Stimulated activated naive CD4-positive, alpha-beta T cell treated with Interleukin-2 at 50 U/mL for 16 hours (primary cell): ENCODE measurements at regions not wholly inside any gene's neighbourhood (a gene's known extent, or its start where the extent isn't known, plus 50 kb on each side); places are given as distances from the start of the nearest gene placed in this dataset.

Experiments
- DNase-seq: peaks from one replicate; lab custom pipeline; 2025; lab: John Stamatoyannopoulos, UW

DNA sequence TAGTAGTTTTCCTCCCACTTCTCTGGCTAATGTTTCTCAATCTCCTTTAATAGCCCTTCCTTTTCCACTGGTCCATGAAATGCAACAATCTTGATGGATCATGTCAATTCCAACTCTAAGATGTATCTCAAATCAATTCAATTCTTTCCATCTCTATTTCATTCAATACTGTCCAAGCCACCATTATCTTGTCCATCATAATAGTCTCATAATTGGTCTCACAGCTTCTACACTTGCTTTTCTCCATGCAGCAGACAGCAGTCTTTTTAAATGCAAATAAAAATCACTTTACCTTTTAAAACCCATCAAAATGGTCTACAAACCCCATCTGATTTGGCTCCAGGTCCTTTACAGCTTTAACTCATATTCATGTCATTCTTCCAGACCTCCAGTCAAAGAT lies 226.6 kb downstream of the EPHA4 start:
- DNase-seq = no peak

DNA sequence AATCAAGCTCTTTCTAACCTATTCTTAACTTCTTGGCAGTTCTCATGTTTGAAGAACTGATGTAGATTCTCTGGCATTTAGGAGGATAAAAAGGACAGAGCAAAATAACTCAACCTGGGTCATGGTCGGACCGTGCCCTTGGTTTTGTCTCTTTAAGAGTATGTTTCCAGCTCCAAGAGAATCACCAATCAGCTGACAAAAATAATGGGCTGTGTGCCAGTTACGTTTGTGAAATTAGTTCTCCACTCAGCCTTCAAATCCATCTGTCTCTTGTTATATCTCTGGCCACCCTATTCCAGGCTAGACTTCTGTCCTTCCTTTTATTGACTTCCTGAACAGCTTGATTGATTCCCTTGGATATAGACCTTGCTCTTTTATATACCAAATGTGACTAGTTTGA lies 225.7 kb downstream of the EPHA4 start:
- no peak for DNase-seq

DNA sequence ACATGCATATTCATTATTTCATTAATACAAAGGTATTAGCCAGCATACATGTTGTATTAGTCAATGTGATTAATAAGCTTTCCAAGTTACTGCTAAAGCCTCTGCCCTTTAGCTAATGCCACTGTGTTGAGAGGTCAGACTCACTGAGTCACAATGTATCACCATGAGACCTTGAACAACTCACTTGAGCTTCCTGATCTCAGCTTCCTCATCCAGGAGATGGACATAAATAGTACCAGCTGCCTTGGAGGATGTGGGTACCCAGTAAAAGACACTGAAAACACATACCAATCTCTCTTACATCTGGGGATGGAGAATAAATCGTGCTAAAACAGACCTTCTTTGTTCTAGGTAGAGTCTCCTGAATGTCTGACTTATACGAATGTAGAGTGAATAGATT lies 224.6 kb downstream of the EPHA4 start:
- no peak for DNase-seq

DNA sequence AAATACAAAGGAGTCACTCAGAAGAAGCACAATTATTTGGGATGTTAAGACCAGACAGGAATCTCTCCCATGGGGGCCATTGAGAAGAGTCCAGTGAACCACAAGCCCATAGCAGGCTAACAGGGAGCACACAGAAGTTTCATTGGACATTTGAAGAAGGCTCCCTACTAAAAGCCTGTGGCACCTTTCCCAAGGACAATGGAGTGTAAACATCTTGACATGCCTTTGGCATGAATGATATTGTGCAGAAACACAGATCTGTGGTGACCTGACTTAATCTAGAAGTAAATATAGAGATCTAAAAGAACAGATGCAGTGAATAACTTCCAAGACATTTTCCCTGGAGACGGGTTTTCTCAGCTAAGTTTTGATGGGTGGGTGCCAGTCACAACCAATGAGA lies 221.5 kb downstream of the EPHA4 start:
- no peak for DNase-seq

DNA sequence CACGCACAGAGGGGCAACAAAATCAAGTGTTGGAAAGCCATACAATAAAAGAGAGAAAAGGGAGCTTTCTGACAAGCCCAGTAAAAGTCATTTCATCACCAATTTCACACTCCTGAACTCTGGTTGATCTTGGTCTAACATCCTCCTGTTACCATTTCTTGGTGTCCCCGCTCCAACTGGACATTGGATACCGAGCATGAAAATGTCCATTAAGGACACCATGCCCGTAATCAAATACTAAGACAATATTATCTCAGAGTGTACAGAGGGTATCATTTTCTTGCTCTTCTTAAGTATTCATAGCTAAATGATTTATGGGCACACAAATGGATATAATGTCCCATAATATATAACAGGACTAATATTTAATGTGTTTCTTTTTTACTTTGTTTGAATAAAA lies 218.9 kb downstream of the EPHA4 start:
- no peak for DNase-seq

DNA sequence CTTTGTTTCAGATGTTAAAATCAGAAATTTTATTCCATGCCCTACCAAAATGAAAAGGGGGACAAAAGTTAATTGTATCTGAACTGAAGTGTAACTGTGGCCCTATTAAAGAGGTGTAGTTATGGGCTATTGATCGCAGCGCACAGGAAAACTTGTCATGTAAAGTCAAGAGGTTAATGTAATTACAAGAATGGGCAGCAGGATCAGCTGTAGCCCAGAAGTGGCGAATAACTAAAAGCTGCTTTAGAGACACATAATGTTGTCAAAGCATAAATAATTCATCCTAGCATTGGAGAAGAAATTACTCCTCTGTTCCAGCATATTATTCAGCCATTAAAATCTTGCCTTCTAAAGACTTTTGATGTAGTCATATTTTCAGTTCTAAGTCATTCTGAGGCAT lies 211.8 kb downstream of the EPHA4 start:
- no peak for DNase-seq

DNA sequence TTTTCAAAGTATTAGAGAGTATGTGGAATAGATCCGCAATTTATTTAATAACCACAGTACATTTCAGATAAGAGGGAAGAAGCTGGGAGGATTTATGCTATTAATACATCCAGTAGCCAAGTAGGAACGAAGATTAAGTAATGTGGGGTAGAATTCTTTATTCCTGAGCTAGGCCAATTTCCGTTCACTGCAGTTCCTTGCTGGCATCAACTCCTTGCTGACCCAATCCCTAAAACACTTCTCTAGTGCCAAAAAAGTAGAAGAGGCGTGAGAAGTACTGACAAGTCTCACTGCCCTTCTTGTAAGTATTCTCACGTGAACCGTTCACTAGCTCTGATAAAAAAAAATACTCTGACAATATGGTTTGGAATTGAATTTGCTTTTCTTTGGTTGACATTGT lies 211.4 kb downstream of the EPHA4 start:
- DNase-seq = no peak

DNA sequence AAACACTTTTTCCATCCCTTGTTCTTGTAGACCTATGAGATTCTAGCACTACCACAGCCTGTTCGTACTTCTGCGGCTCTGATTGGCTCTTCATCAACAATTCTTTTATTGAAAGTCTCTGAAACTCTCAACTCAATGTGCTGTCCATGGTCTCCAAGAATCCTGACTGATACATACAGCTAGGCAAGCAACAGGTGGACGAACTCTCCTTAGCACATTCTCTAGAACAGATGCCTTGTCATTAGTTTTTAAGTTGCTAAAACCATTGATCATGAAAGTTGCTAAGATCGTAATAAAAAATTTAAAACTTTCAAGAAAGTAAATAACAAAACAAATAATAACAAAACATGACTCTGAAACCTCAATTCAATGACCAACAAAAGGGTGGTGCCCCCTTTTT lies 210.5 kb downstream of the EPHA4 start:
- DNase-seq = no peak

DNA sequence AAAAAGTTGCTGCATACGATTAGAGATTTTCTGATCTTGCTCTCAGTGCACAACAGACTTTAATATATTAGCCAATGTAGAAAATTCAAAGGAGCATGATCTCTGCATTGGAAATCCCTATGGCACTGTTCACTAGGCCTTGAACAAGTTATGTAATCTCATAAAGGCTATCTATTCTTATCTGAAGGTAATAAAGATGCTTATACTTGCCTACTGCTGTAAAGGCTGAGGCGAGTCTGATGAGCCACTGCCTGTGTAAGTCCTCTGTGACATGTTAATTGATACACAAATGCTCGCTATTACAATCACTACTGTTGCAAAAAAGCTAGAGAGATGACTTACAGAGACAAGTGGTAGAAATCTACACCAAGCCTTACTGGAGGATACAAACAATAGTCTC lies 207.4 kb downstream of the EPHA4 start:
- no peak for DNase-seq
